Inflammatory macrophage treated with lipopolysaccharide for 1 hour (primary cell): ENCODE measurements at regions not wholly inside any gene's neighbourhood (a gene's known extent, or its start where the extent isn't known, plus 50 kb on each side); places are given as distances from the start of the nearest gene placed in this dataset.
A peak's percentile ranks its signal among the peaks of the same experiment; 100 is the strongest.

Experiments
- DNase-seq, 2 donors: peaks; one replicate each; pipeline ENCODE4 v3.0.0-alpha.2; 2020 to 2022

DNA sequence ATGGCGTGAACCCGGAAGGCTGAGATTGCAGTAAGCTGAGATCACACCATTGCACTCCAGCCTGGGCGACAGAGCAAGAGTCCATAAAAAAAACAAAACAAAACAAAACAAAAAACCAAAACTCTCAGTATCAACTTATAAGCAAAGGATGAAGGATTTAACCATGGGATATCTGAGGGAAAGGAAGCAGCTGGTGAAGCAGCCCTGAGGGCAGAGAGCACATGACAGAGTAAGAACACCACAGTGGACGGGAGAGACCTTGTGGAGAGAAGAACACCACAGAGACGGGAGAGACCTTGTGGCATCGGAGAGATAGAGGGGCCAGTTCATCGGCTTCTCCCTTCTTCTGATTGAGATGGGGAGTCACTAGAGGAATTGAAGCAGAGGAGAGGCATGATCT, 697.2 kb downstream of the HDGFL1 start:
- DNase-seq, result no peak

DNA sequence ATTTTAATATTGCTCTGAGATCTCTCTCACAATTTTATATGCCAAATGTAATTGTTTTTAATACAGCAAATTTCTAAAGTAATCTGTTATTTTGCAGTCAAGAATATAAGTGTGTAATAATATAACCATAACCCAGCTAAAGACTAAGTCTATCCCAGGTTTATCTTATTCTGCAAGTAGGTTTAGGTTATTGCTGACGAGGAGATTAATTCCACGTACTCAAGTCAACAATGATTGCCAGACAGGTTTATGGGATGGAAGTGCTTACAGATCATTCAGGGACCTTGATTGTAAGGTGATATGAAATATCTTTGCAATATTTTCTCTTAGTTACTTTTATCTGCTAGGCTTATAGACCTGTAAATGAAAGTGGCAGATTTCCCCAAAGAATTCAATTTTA, 698.3 kb downstream of the HDGFL1 start:
- no peak for DNase-seq

DNA sequence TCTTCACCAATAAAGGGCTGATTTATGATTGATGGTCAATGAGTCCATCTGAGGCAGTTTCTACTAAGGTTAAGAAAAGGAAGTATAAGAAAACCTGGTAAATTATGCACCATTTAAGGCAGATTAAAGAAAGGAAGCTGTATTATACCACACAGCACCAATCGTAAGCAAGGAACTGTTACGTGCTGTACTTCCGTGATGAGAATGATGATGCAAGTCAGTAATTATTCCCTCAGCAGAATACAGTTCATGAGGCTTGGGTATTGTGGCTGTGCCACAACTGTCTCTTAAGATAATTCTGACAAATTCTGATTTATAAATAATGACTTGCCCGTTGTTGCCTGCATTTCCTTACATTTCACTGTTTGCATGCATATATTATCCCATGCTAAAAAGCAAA, 699.0 kb downstream of the HDGFL1 start:
- DNase-seq, result no peak

- DNase-seq, result no peak
Measured at GRCh38 chr6:23269436-23269835, 700.1 kb downstream of the HDGFL1 start.

DNA sequence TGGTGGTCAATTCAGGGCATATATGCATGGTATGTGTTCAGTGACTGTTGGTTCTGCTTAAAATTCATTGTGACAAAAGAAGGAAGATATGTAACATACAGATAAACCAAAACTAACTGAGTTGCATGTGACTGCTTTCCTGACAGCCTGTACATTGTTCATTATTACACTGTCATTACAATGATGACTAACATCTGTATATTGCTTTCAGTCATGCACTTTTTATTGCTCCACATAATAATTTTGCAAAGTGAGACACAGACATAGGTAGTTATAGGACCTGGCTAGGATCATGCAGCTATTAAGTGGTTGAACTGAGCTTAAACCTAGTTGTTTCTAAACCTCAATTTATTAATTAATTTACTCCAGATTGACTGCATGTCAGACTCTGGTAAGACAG, 703.2 kb downstream of the HDGFL1 start:
- no peak for DNase-seq

DNA sequence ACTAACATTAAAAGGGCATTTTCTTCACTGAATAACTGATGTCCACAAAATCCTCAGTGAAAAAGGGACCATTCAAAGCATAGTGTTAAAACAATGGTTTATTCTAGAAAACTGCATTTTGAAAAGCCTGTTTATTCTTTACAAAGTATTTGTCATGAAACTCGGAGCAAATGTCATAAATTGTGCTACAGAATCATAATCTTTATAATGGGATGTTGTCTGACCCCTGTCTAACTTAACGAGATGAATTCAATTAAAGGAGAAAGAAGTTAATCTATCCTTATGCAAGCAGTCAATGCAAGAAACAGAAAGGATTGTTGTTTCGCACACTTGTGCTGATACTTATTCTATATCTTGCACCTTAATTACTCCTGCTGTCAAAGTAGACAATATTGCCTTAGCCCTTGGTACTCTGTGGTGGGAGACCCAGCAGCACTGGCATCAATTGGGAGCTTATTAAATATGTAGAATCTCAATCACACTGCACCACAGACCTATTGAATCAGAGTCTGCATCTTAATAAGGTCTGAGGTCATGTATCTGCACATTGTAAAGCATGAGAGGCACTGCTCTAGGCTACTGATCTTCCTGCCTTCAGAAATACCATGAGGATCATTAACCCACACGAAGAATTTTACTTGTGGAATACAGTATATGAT, 708.3 kb downstream of the HDGFL1 start:
- DNase-seq, result no peak

- DNase-seq, result no peak
Measured at GRCh38 chr6:23278180-23278532, 708.8 kb downstream of the HDGFL1 start.

- peak; percentile 84 to 86 for DNase-seq
Measured at GRCh38 chr6:23280437-23280836, 711.1 kb downstream of the HDGFL1 start.

GRCh38 chr6:23282252-23283021, 713.1 kb downstream of the HDGFL1 start:
- DNase-seq, result no peak

DNA sequence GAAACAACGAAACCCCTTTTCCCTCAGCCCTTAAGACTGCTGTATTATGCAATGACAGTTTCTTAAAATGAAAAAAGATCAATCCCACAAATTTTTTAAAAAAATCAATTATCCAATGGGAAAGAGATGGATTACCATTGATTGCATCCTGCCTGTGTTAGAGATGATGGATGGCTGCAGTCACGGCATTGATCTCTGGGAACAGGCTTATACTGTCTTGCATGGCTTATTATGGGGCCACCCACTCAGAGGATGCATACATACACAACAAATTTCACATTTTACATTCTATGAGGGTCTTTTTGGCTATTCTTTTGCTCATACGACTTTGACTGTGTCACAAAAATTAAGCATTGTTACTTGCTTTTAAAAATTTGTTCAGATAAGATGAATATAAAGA, 724.3 kb downstream of the HDGFL1 start:
- DNase-seq, result no peak

DNA sequence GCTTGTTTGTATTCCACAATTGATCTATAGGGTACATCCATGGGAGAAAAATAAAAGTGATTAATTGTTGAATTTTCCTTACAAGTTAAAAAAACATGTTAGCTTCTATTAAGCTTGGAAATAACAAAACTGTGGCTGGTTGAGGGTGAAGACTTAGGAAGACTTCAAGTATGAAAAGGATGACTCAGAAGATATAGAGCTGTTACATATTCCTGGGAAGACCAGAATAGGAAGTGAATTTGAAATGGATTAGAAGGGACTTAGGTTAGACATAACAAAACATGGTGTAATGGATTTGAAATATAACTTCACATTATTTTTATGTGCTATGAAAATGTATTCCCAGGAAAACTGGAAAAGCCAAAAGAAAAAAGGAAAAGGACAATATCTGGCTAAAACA, 732.2 kb downstream of the HDGFL1 start:
- no peak for DNase-seq

DNA sequence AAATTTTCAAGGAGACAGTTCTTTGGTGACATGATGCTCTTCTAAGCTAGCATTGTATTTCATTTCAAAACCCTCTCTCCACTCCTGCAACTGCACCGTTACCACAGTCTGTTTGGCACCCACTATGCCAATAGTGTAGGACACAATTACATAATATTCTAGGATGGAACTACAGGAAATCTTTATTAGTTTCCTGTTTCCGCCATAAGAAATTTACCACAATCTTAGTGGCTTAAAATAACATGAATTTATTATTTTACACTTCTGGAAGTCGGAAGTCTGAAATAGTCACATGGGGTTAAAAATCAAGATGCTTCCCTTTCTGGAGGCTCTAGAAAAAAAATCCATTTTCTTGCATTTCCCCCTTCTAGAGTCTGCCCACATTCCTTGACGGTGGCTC, 733.1 kb downstream of the HDGFL1 start:
- DNase-seq, result no peak

DNA sequence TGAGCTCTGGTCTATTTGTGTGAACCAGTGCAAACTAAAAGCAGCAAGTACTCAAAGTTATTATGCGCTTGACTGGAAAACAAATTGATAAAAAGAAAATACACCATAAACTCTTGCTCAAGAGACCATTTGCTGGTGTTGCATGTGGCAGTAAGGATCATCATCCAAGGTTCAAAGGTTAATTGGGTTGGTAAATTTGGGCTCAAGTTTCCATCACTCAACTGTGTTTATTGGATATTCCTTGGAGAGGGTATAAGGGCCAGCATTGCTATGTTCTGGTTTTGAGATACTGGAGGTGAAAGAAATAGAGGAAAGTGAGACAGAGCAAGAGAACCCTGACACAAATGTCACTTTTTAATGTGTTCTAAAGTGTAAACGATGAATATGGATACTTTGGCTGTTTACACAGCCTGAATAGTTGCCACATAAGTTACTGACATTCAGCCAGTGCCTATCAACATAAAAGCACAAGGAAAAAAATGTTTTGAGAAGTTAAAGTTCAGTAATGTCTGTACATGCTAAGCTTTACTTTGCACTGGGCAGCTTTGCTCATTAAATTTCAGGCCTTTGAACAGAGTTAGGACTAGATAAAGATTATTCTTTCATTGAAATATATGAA, 736.1 kb downstream of the HDGFL1 start:
- DNase-seq, result no peak

GRCh38 chr6:23306251-23306950, 737.0 kb downstream of the HDGFL1 start:
- DNase-seq, result no peak

DNA sequence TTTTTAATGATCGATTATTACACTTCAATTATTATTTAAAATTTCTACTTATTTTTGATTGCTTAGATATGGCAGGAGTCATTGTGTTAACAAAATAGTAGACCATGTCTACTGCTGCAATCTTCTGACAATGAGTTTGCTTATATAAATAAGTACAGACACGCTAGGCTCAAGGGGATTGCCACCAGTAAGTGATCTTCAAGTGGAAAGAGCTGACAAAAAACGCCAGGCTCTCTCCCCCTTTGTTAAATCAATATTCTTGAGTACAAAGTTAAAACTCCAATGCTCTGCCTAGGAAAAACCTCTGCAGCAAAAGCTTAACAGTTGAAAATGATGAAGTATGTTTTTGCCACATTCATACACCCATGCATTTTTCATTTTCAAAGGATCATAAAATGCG, 738.1 kb downstream of the HDGFL1 start:
- no peak for DNase-seq

GRCh38 chr6:23308166-23308565, 738.8 kb downstream of the HDGFL1 start:
- no peak for DNase-seq

DNA sequence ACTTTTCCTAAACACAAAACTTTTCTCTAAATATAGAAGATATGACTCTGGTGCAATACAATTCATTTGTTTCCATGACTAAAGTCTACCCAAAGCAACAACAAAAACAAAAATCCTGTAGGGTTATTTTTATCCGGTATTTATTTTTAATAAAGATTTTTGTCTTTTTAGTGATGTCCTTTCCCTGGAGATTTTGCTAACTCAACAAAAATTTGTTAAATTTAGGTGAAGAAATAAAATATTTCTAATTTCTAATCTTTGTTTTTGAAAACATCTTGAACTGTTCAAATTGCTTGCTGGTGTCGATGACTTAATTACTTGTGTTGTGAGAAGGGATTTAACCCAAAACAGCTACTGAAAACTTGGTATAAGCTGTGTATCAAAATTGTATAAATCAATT, 741.8 kb downstream of the HDGFL1 start:
- no peak for DNase-seq

GRCh38 chr6:23316131-23316530, 746.8 kb downstream of the HDGFL1 start:
- no peak for DNase-seq

DNA sequence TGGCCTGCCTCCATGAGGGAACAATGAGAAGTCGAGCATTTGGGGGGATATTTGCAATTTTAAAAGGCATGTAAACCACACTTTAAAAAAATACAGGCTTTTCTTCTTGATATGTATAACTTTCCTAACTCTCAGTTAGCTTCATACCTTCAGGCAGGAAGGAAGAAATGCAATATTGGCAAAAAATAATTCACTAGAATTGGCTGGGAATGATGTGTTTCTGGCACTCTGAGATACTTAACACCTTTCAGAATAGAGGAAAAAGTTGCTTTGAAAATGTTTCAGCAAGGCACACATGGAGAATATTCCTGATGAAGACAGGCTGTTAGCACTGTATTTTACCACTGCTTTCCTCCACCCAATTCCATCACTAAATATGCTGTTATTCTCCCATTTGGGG, 747.6 kb downstream of the HDGFL1 start:
- no peak for DNase-seq

- DNase-seq, result no peak
Measured at GRCh38 chr6:23319582-23319981, 750.2 kb downstream of the HDGFL1 start.

DNA sequence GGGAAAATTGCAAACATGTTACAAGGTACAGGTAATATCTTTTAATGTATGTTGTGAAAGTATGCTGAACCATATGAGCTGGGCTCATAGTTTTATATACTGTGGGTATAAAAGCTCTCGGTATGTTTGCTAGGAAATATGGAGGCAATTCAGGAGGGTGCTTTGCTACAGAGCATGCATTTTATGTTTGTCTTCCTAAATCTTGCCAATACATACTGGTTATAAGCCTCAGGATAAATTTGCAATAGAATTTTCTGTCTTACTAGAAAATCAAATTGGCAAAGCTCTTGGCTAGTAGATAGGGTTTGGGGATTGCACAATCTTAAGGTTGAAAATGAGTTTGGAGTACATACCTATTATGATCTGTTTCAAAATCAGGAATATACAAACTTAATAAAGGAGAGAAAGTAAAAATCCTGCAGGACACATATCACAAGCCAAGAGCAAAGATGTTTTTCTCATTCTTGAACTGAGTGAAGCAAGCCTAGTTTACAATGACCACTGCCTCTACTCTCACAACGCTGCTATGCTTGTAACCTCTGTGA, 751.2 kb downstream of the HDGFL1 start:
- DNase-seq, result no peak

DNA sequence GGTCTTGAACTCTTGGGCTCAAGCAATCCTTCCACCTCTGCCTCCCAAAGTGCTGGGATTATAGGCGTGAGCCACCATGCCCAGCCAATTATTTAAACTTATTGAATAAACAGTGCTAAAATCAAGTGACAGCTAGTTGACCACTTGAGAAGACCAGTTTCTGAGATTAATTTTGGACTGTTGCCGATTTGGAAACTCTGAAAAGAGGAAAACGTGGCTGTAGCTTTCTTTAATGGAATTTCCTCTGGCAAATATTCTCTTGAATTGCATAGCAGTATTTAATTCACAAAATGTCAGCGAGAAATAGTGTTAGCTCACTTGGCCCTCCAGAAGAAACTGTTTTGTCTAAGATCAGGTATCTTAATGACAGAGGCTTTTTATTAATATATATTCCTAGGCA, 754.5 kb downstream of the HDGFL1 start:
- DNase-seq, result no peak

GRCh38 chr6:23325065-23325464, 755.7 kb downstream of the HDGFL1 start:
- no peak for DNase-seq

- DNase-seq, result no peak
Measured at GRCh38 chr6:23327621-23328020, 758.3 kb downstream of the HDGFL1 start.
